C4-2B (cell line): ENCODE measurements at regions not wholly inside any gene's neighbourhood (a gene's known extent, or its start where the extent isn't known, plus 50 kb on each side); places are given as distances from the start of the nearest gene placed in this dataset.

Experiments
- H3K27ac ChIP-seq: fragments of 450-650 bp; 2 replicates; pipeline ENCODE4 v1.5.1; 2017
- CTCF ChIP-seq: fragments of 450-650 bp; conservative IDR thresholded peaks from 2 replicates; pipeline ENCODE4 v1.5.1; 2017; ENCODE audit warnings: mild to moderate bottlenecking
- ZFX ChIP-seq: fragments of 450-650 bp; IDR thresholded peaks from 2 replicates; pipeline ENCODE4 v1.6.1; 2017

GRCh38 chr2:163246135-163246534, 407.6 kb upstream of the KCNH7 start:
- no peak for TF ChIP-seq CTCF
- no peak for TF ChIP-seq ZFX
- H3K27ac ChIP-seq: no peak overlapping the region

- no peak overlapping the region for H3K27ac ChIP-seq
- TF ChIP-seq ZFX (no peak), CTCF (no peak)
These were observed 398.0 kb upstream of the KCNH7 start for GRCh38 chr2:163236553-163236952.

DNA sequence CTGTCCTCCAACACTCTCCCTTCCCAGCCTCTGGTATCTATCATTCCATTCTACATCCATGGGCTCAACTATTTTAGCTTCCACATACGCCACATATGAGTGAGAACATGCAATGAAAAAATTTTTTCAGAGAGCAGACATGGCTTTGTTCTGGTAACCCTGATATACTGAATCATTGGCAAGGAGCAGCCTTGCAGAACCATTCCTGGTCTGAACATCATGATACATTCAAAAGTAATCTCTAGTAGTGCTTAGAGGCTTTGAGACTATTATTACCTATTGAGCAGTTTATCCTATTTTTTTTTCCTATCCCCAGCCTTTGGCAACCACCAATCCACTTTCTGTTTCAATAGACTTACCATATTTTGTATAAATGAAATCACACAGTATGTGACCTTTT, 393.1 kb upstream of the KCNH7 start:
- TF ChIP-seq ZFX: no peak
- no peak for TF ChIP-seq CTCF
- no peak overlapping the region for H3K27ac ChIP-seq

DNA sequence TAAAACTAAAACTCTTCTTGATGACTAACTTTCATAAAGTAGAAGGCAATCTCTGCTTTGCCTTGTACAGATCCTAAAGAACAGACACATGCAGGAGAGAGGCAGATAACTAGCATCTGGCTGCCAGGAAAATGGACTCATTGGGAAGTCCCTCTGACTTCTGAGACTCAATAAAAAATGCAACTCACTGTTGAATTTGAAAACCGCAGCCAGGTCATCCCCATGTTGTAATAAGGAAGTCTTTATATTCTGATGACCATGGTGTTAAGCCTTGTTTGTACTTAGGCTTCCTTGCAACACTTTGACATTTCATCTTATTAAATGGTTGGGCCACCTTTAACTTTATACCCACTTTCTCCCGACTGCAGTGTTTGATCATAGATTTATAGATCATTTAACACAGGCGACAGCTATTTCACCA, 375.1 kb upstream of the KCNH7 start:
- no peak for TF ChIP-seq ZFX
- no peak for TF ChIP-seq CTCF
- H3K27ac ChIP-seq: no peak overlapping the region

GRCh38 chr2:163210430-163210918, 371.9 kb upstream of the KCNH7 start:
- TF ChIP-seq CTCF: no peak
- no peak for TF ChIP-seq ZFX
- H3K27ac ChIP-seq: no peak overlapping the region

- no peak for TF ChIP-seq CTCF
- no peak for TF ChIP-seq ZFX
- no peak overlapping the region for H3K27ac ChIP-seq
These were observed 369.3 kb upstream of the KCNH7 start for GRCh38 chr2:163207693-163208370.

GRCh38 chr2:163205589-163206254, 367.2 kb upstream of the KCNH7 start:
- no peak overlapping the region for H3K27ac ChIP-seq
- no peak for TF ChIP-seq ZFX
- TF ChIP-seq CTCF: no peak
